CD4-positive, alpha-beta T cell (primary cell): ENCODE measurements at regions not wholly inside any gene's neighbourhood (a gene's known extent, or its start where the extent isn't known, plus 50 kb on each side); places are given as distances from the start of the nearest gene placed in this dataset.

Experiments
- ATAC-seq: fragments of 200-7000 bp; cut with Tn5 transposase; one replicate; pipeline ENCODE4 v1.10.0; 2022; ENCODE audit warnings: mild to moderate bottlenecking; ENCODE audit not compliant: poor library complexity
- CTCF ChIA-PET: fragments of 350-600 bp; sonication (Branson Sonifier 250); formaldehyde crosslinking; loops from one replicate; lab custom pipeline; 2021; ENCODE audit warnings: antibody characterized with exemption, inconsistent platforms; lab: Charles Lee
- POLR2A ChIA-PET: fragments of 350-600 bp; sonication (Branson Sonifier 250); formaldehyde crosslinking; loops from one replicate; lab custom pipeline; 2021; ENCODE audit warnings: antibody characterized with exemption, inconsistent platforms; lab: Charles Lee
- DNase-seq, 14 experiments: peaks; one replicate each; pipeline ENCODE4 v3.0.0-alpha.2; 2013 to 2020; ENCODE audit warnings: mixed read lengths in 2 of 14
- H3K27ac ChIP-seq, 2 donors: one replicate each; pipeline versions ENCODE4 v1.5.1 to v1.7.0; 2013; ENCODE audit warnings: low read length in 2 of 2, low read depth in 1 of 2, mild to moderate bottlenecking in 1 of 2
- H3K27me3 ChIP-seq, 2 experiments: 1 replicate in 1 of 2; 2 replicates in 1 of 2; pipeline versions ENCODE4 v1.6.1 to v1.7.0; 2013; ENCODE audit warnings: low read length in 2 of 2, control low read depth in 1 of 2, mild to moderate bottlenecking in 1 of 2, moderate library complexity in 1 of 2; ENCODE audit not compliant: insufficient read depth in 2 of 2, control insufficient read depth in 1 of 2
- H3K36me3 ChIP-seq: one replicate; pipeline ENCODE4 v1.6.1; 2013; ENCODE audit warnings: low read length, control low read depth; ENCODE audit not compliant: insufficient read depth
- H3K4me1 ChIP-seq: one replicate; pipeline ENCODE4 v1.6.1; 2013; ENCODE audit warnings: low read length, control low read depth; ENCODE audit not compliant: insufficient read depth
- H3K4me3 ChIP-seq: one replicate; pipeline ENCODE4 v1.5.1; 2013; ENCODE audit warnings: mild to moderate bottlenecking, low read length, moderate library complexity
- H3K9me3 ChIP-seq, 2 experiments: 1 replicate in 1 of 2; 2 replicates in 1 of 2; pipeline versions ENCODE4 v1.6.1 to v1.7.0; 2013; ENCODE audit warnings: low read length in 2 of 2, mild to moderate bottlenecking in 2 of 2, control low read depth in 1 of 2, moderate library complexity in 1 of 2; ENCODE audit not compliant: control insufficient read depth in 1 of 2, insufficient read depth in 1 of 2
- H3K27ac Mint-ChIP-seq: one replicate; pipeline ENCODE4 v1.8.0; 2020; ENCODE audit warnings: mixed read lengths
- H3K27me3 Mint-ChIP-seq: one replicate; pipeline ENCODE4 v1.8.0; 2021; ENCODE audit warnings: mixed read lengths
- H3K36me3 Mint-ChIP-seq: one replicate; pipeline ENCODE4 v1.8.0; 2021; ENCODE audit warnings: low read depth, mixed read lengths
- H3K4me1 Mint-ChIP-seq: one replicate; pipeline ENCODE4 v1.8.0; 2021; ENCODE audit warnings: low read depth, mixed read lengths
- H3K4me3 Mint-ChIP-seq: one replicate; pipeline ENCODE4 v1.8.0; 2020; ENCODE audit warnings: mild to moderate bottlenecking, mixed read lengths
- H3K9me3 Mint-ChIP-seq: one replicate; pipeline ENCODE4 v1.8.0; 2020; ENCODE audit warnings: mixed read lengths
- CTCF ChIP-seq: fragments of 200-600 bp; IDR thresholded peaks from one replicate; pipeline ENCODE4 v1.8.0; 2022; ENCODE audit warnings: antibody characterized with exemption, mild to moderate bottlenecking
- intact Hi-C, 2 experiments: fragments of 100-400 bp; cut with DNase I in 1 of 2; cut with micrococcal nuclease in 1 of 2; formaldehyde crosslinking; loops; one replicate each; pipeline versions ENCODE4 v1.15.1 to v1.9.0; 2023 to 2025; cut with DNase I, micrococcal nuclease

GRCh38 chr18:78727057-78727739 is 252.4 kb upstream of the SALL3 start:
- Histone ChIP-seq H3K27ac (no peak overlapping the region), H3K4me3 (no peak overlapping the region), H3K27me3 (peaks cover 0 to 5% of the 10 kb centered on the region in 2 experiments), H3K4me1 (no peaks in the 10 kb centered on the region), H3K9me3 (peaks cover 0 to 27% of the 10 kb centered on the region in 2 experiments), H3K36me3 (no peaks in the 10 kb centered on the region)
- ATAC-seq (no peak), DNase-seq (no peak)
- H3K27ac Mint-ChIP-seq = no peak overlapping the region
- intact Hi-C loops = no loop called here
- TF ChIP-seq CTCF = no peak
- no peak overlapping the region for H3K4me3 Mint-ChIP-seq
- H3K36me3 Mint-ChIP-seq = no peaks in the 10 kb centered on the region
- no peaks in the 10 kb centered on the region for H3K9me3 Mint-ChIP-seq
- CTCF ChIA-PET = no interaction called here
- POLR2A ChIA-PET = no interaction called here
- H3K4me1 Mint-ChIP-seq = no peaks in the 10 kb centered on the region
- peaks cover 12% of the 10 kb centered on the region for H3K27me3 Mint-ChIP-seq

DNA sequence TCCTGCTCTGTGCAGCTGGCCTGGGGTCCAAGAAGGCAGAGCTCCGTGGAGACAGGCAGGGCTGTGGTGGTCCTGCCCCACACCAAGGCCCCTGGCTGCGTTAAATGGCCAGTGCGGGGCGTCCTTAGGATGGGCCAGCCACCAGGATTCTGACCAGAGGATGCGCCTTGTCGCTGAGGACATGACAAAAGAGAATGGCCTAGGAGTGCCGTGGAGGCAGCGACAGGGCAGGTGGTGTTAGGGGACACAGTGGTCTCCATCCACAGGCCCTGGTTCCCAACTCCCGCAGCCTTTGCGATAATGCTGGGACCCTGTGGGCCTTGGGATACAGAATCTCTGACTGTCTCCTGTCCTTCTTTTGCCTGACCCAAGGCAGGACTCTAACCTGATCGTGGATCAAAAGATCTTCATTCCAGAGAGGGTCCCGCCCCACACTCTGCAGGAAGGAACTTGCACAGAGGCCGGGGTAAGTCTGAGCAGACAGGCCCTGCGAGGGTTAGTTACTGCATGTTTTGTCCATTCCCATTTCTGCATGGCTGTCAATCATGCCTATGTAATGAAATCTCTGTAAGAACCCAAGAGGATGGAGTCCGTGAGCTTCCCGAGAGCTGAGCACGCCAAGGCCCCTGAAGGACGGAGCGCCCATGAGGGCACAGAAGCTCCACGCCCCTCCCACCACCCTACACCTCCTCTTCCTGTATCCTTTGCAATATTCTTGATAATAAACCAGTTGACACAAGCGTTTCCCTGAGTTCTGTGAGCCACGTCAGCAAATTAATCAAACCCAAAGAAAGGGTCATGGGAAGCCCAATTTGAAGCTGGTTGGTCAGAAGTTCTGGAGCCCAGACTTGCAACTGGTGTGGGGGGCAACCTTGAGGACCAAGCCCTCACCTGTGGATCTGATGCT is 251.5 kb upstream of the SALL3 start:
- POLR2A ChIA-PET = no interaction called here
- peaks cover 8% of the 10 kb centered on the region for H3K27me3 Mint-ChIP-seq
- no peak overlapping the region for H3K4me3 ChIP-seq
- no peaks in the 10 kb centered on the region for H3K36me3 Mint-ChIP-seq
- CTCF ChIA-PET = no interaction called here
- DNase-seq (no peak), ATAC-seq (no peak)
- H3K27ac ChIP-seq = no peak overlapping the region
- H3K27ac Mint-ChIP-seq = no peak overlapping the region
- H3K4me1 Mint-ChIP-seq = no peaks in the 10 kb centered on the region
- H3K36me3 ChIP-seq = no peaks in the 10 kb centered on the region
- no peaks in the 10 kb centered on the region for H3K9me3 Mint-ChIP-seq
- intact Hi-C loops = no loop called here
- no peak overlapping the region for H3K4me3 Mint-ChIP-seq
- H3K4me1 ChIP-seq = no peaks in the 10 kb centered on the region
- peaks cover 0 to 36% of the 10 kb centered on the region in 2 experiments for H3K9me3 ChIP-seq
- no peaks in the 10 kb centered on the region for H3K27me3 ChIP-seq
- no peak for TF ChIP-seq CTCF

GRCh38 chr18:78728784-78729467 is 250.7 kb upstream of the SALL3 start:
- no peak overlapping the region for H3K4me3 Mint-ChIP-seq
- H3K36me3 Mint-ChIP-seq = no peaks in the 10 kb centered on the region
- H3K27me3 Mint-ChIP-seq = peaks cover 2% of the 10 kb centered on the region
- no peak overlapping the region for H3K27ac Mint-ChIP-seq
- no peaks in the 10 kb centered on the region for H3K27me3 ChIP-seq
- ATAC-seq (no peak), DNase-seq (no peak)
- ChIA-PET POLR2A (no interaction called here), CTCF (no interaction called here)
- H3K9me3 Mint-ChIP-seq = no peaks in the 10 kb centered on the region
- H3K27ac ChIP-seq = no peak overlapping the region
- peaks cover 0 to 36% of the 10 kb centered on the region in 2 experiments for H3K9me3 ChIP-seq
- no peak for TF ChIP-seq CTCF
- H3K4me1 Mint-ChIP-seq = no peaks in the 10 kb centered on the region
- H3K36me3 ChIP-seq = no peaks in the 10 kb centered on the region
- H3K4me1 ChIP-seq = no peaks in the 10 kb centered on the region
- intact Hi-C loops = no loop called here
- no peak overlapping the region for H3K4me3 ChIP-seq
